HG02763 (cell line): ENCODE measurements at regions not wholly inside any gene's neighbourhood (a gene's known extent, or its start where the extent isn't known, plus 50 kb on each side); places are given as distances from the start of the nearest gene placed in this dataset.
A peak's percentile ranks its signal among the peaks of the same experiment; 100 is the strongest.

Source experiments
- ATAC-seq: cut with Tn5 transposase; IDR thresholded peaks from one replicate; pipeline ENCODE4 v1.9.1; 2021; ENCODE audit warnings: mild to moderate bottlenecking, moderate library complexity; ENCODE audit not compliant: unreplicated experiment

DNA sequence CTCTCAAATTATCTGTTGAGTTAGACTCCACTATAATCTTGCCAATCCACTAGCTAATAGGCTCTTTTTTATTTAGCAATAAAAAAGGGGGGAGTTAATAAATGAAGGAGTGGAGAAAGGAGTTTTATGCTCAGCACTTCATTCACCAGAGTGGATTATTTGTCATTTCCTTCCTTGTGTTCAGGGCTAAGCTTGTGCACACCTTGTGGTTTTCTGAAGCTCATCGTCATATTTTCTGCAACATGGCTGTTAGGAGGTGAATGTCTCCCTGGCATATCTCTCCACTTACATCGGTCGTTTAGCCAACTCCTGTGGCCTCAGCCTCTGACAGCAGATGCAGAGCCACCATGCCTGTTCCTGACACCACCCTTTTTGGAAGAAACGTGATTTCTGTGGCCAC lies 83.9 kb upstream of the MTNR1B start:
- ATAC-seq: no peak

DNA sequence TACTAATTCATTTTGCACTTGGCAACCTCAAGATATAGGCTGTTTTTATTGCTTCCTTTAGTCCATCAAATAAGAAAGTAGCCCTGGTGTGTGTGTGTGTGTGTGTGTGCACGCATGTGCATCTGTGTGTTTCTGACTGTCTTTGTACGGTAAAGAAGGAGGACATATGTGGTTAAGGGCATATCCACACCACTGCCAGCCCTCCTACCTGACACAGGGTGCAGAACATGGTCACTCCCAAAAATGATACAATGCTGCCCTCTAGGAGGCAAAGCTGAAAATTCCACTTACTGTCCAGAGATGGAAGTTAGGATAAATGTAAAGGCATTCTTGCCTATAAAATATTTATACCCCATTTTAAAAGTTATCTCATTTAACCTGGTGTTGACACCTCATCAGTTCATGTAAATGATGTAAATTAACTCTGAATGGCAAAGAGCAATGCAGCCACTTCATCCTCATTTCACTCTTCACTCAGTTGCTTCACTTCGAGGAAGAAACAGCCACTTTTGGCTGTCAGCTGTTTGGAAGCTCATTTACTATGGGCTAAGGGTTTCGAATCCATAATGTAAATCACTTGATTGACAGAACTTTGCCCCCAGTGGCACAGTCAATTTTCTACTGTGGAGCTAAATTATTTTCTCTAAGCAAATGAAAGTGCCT lies 83.1 kb upstream of the MTNR1B start:
- peak; percentile 67 for ATAC-seq

DNA sequence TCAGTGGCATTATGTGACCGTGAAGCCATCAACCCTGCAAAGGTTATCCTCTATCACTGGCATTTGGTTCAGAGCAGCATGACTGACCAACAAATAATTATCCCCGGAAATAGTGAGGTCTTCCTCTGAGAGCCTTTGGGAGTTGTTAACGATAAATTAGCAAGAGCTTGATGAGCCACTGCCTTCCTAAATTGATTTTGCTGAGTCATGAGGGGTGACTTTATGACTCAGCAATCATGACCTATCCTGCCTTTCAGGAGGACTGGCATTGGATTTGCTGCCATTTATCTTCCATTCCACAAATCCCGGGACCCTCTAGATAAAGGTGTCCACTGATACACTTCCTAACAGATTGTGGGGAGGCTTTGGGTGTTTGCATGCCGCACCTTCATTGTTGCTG lies 80.8 kb upstream of the MTNR1B start:
- ATAC-seq: no peak

DNA sequence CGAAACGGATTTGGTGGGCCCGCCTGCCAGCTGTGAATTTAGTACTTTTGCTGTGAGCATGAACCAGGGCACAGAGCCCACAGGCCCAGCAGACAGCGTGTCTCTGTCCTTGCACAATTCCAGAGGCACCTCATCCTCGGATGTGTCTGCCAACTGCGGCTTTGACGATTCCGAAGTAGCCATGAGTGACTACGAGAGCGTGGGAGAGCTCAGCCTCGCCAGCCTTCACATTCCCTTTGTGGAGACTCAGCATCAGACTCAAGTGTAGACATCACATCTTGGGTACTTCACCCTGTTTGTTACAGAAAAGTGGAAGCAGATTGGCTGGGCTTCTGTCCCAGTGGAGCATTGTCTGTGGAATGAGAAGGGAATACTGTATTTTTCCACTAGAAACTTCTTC lies 78.6 kb upstream of the MTNR1B start:
- ATAC-seq: no peak

DNA sequence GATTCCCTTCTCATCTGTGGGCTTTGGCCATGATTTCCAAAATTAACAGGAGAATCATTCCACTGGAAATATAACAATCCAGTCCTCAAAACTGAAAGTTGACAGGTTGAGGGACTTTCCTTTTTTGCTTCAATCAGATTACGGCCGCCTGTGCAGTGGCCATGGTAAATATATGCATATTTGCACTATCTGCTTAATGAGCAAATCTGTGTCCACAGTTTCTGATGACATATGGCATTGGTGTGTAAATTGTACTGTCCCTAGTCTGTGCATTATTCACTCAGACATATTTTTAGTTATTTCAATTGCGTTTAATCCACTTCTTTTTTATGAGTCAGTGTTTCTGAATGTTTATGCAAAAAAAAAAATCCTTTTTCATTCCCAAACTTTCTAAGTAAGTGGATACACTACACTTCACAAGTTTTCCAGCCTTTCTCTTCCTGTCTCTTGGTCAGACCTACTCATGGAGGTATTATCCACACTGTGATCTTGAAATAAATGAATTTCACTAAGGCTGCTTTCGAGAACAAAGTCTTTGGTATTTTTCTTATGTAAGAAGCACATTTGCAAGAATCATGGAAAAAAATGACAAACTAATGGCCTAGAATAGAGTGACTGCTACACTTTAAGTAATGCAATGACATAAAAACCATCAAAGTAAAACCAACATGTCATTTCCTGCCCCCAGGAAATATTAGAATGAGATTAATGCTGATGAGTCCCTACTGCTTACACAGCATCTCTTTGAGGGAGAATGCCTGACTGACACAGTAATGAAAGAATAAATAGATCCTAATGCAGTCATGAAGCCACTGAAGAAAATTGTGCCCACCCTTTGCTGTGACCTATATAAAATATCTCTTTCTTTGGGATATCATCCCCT lies 76.4 kb upstream of the MTNR1B start:
- no peak for ATAC-seq

DNA sequence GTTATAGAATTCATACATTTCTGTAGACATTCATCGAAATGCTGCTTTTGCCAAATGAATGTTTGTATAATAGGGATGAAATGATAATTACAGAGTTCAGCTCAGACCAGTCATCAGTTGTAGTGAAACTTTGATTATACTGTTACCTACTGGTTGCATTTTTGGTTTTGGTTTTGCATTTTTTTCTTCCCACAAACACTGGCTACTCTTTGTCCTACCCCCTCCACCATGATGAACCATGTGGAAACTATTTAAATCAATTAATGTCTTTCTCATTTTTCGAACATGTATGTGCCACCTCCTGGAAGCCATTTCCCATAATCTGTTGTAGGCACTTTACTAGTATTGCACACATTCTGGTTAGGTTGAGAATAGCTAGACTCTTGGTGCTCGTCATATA lies 75.3 kb upstream of the MTNR1B start:
- ATAC-seq: no peak

DNA sequence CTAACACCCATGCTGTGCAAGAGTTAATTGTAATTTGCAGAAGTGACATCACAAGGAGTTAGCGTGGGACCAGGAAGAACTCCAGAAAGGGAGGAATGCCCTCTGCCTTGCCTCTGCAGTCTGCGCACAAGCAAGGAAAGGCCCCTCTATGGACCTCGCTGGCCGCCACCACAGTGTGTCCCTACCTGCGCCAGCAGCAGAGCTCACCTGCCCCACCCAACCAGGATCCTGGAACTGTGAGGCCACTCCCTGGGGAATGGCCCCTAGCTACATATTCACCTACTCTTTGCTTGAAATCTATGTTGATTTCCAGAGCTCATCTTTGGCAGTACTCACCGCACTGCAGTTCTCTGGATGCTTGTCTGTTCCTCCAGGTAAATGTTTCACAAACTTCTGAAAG lies 72.0 kb upstream of the MTNR1B start:
- no peak for ATAC-seq

DNA sequence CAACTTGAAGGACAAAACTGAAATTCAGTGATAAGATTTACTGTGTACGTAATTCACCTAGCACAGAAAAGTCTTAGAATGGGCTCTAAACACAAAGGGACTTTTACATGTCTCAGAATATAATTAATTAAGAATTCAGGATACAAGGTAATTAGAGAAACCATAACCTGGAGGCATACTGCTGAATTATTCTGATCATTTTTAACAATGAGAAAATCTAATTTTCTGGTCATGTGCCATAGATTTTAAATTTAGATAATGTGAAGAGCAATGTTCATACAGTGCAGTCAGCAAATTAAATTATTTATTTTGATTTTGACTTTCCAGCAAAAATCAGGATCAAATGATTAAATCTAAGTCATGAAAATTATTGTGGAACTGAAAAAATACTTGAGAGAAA lies 67.0 kb upstream of the MTNR1B start:
- ATAC-seq: no peak

DNA sequence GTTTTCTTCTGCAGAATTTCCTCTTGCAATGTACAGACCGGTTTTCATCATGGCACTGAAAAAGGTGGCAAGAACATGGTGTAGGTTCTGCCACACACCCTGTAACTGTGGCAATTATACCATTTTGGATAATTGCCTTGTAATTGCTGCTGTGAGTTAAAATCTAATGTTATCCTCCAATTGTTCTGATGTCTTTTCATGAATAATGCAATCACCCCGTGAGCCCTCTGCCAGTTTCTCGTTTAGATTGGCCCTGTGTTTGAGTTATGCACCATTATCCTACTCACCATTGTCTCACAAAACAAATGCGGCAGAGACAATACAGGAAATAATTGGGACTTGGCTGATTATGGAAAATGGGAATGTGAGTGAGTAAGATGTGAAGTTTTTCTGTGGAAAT lies 61.8 kb upstream of the MTNR1B start:
- ATAC-seq: no peak

DNA sequence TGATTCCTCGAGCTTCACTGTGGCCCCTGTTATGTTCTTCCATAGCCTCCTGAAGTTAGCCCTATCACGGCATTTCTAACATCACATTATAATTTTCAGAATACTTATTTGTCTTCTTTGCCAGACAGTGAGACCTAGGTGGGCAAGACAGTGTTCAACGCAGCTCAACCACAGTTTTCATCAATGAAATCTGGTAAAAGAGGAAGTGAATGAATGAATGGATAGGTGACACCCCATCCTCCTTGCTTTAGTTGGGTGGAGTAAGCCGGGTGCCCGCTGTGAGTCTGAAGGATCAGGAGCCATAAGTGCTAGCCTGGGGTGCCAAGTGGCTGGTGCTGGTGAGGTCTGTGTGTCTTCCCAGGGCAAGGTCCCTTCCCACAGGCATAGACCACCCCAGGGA lies 60.2 kb upstream of the MTNR1B start:
- no peak for ATAC-seq

DNA sequence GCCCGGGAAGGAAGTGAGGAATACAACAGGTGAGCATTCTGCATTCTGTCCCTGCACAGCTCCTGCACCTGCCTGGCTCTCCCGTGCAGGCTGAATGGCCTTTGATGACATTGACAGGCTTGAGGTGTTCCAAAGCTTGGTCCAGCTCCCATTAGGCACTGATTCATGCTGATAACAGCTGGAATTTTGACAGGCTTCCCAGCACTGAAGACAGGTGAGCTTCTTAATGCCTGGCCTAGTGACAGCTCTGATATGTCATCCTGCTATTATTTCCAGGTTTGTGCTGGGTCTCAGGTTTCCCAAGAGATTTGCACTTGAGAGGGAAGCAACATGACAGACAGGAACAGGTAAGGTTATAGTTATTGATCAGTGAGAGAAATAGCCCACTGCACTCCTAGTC lies 58.0 kb upstream of the MTNR1B start:
- no peak for ATAC-seq

DNA sequence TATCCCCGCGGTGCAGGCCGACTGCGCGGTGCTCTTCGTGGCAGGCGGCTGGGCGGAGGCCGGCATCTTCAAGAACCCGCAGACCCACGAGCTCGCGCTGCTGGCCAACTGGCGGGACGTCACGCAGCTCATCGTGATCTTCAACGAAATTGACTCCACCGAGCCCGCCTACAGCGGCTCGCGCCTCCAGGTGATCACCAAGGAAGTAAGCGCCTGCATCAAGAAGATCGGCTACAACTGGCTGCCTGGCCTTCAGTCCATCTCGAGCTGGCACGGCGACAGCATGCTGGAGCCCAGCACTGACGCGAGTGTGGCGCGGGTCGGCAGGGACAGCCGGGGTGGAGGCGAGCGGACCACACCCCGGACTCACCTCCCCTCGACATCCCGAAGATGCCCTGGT lies 53.9 kb upstream of the MTNR1B start:
- ATAC-seq: no peak

DNA sequence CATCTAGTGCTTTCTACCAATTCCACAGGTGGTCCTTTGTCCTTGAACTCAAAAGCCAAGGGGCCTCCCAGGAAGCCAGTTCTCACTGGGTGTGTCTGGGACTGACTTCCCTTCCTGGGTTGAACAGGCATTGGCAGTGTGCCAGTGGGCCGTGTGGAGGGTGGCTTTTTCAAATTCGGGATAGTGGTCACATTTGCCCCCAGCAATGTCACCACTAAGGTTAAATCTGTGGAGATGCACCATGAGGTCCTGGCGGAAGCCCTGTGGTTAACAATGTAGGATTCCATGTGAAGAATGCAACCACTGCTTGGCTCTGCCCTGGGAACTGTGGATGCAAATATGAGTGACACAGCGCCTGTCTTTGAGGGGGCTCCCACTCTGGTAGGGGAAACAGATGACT lies 53.2 kb upstream of the MTNR1B start:
- ATAC-seq: no peak

DNA sequence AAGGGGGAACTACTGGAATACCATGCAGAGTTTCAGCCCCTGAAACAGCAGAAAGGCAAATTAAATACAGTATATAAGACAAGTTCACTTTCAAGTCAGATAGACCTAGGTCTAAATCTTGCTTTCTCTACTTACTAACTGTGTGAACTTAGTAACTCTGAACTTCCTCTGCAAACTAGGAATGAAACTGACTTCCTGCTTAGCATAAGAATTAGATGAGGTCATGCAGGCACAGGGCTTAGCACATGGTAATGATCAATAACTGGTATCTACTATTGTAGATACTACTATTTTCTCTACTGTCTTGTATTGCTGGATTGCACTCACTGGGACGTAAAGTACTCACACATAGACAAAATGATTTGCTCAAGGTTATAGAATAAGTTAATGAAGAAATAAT lies 51.5 kb upstream of the MTNR1B start:
- no peak for ATAC-seq

DNA sequence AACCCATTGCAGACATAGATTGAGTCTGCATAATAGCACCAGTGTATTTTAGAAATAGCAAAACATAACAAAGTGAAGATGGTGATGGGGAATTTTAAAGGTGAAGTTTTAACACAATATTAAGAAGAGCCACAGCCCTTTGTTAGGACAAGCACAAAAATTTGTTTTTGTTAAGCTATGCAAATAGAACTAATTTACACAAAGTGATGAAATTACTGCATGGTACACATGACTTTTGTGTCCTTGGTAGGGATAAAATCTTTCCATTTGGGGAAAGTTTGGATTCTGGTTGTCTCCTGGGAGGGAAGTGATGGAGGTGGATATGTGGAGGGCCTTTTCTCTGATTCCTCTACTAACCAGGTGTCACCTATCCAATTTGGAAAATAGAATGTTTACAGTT lies 50.4 kb upstream of the MTNR1B start:
- ATAC-seq: no peak
